ENCODE measurements at regions not wholly inside any gene's neighbourhood (a gene's known extent, or its start where the extent isn't known, plus 50 kb on each side); places are given as distances from the start of the nearest gene placed in this dataset.
"Not testable (repeated sequence)": the region's sequence is repeated elsewhere in the genome, so short reads cannot be mapped to it uniquely, and the experiment has no call there.

DNA sequence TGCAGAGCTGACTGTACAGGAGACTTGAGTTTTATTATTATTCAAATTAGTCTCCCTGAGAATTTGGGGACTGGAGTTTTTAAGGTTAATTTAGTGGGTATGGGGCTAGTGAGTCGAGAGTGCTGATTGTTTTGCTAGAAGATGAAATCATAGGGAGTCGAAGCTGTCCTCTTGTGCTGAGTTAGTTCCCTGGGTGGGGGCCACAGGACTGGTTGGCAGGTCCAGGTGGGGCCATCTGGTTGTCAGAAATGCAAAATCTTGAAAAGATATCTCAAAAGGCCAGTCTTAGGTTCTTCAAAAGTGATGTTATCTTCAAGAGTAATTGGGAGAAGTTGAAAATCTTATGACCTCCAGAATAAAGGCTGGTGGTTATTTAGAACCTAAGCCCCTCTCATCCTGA is 267.3 kb downstream of the MYCN start:
- FAIRE-seq: no peak
- DNase-seq (ENCODE audit: low spot score): no peak

DNA sequence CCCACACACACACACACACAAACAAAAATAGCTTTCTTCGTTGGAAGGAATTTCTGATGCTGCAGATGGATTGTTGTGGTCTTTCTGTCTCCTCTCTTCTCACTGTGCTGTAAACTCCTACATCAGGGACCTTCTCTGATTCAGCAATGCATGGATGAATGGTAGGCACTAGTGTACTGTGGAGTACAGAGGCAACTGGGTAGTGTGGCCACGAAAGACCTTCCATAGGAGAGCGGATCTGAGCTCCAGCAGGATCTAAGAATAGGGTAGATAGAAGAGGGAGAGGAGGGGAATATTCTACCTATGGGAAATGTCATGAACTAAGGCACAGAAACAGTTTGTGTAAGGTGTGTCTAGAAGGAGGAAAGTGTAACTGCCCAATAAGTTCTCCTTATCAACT is 266.8 kb downstream of the MYCN start:
- DNase-seq (ENCODE audit: low spot score) (no peak), FAIRE-seq (no peak)

DNA sequence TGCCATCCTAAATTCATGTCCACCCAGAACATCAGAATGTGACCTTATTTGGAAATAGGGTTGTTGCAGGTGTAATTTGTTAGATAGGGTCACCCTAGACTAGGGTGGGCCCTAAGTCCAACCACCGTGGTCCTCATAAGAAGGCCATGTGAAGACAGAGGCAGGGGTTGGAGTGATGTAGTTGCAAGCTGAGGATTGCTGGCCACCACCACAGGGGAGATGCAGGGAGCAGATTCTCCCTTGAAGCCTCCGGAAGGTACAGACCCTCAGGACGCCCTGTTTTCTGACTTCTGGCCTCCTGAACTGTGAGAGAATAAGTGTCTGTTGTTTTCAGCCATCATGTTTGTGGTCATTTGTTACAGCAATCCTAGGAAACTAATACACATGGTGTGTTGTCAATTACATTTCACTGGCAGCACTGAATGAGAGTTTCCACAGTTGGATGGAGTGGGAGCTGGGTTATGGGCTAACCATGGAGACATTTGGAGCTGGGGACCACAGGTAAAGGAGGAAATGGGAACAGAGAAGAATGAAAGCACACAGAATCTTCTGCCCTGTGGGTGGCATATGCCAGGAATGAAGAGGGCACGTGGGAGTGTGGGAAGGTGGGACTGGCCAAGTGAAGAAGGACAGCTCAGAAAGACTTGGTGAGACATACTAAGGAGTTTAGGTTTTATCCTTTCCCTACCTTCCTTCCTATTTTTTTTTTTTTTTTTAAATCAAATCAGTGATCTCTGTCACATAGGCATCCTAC is 266.0 kb downstream of the MYCN start:
- FAIRE-seq (no peak), DNase-seq (ENCODE audit: low spot score) (no peak)

DNA sequence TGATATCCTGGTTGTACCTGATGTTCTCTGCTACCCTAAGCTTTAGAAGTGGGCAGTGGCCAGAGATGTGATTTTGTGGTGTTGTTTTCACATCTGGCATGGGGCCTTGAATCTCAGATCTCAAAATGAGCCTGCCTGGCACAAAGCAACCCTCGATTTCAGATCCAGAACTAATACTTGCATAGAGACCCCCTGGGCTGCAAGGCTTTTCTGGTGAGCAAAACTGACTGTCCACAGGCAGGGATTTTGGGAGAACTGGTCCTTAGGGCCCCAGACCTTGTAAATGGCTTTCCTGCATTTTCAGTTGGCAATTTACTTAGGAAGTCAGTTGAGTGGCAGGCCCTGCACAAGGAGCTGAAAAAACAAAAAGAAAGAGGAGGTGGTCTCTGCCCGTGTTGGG is 265.3 kb downstream of the MYCN start:
- FAIRE-seq: no peak
- DNase-seq (ENCODE audit: low spot score): no peak

DNA sequence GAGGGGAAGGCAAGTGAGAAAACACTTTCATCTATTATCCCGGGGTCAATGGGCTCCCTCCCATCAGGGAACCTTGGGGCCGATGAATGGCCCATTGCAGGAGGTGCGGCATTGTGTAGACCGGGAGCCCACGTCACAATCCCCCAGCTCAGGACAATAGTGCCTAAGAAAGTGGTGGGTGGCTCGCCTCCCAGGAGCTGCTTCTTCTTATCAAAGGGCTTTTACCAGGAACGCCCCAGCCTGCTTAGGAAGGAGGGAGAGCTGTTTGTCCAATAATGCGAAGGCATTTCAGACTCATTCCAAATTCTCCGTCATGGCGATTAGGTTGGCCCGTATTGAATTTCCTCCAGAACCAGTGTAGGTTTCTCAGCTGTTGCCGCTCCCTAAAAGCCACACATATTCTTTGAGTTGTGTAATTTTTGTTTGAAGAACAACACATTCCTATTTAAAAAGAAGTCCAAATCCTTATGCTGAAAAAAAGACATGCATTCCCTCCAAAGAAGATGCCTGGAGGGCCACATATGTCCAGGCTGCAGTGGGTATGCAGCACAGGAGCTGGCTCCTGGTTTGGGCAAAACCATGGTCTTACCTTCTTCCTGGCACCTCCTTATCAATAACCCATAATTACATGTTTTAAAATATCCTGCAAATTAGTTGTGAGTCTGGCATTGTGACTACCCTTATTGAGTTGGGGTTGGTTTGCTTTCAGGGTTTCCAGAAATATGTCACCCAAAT is 264.7 kb downstream of the MYCN start:
- no peak for DNase-seq (ENCODE audit: low spot score)
- FAIRE-seq: no peak

DNA sequence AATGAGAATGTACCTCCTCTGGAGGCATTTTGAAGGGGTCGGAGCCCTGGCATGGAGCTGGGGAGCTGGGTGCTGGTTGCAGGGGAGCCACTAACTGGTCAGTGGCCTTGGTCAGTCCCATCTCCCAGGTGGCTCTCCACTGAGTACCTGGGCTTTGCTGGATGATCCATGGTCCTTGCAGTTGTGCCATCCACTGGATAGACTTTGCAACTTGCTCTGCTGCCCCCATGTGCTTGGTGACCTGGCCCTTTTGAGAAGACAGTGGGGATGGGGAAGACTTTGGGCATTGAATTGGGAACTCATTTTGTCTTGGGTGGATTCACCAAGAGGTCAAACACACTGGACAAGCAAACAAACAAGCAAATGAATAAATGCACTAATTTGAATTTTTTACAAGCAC is 263.9 kb downstream of the MYCN start:
- FAIRE-seq (no peak), DNase-seq (ENCODE audit: low spot score) (no peak)

DNA sequence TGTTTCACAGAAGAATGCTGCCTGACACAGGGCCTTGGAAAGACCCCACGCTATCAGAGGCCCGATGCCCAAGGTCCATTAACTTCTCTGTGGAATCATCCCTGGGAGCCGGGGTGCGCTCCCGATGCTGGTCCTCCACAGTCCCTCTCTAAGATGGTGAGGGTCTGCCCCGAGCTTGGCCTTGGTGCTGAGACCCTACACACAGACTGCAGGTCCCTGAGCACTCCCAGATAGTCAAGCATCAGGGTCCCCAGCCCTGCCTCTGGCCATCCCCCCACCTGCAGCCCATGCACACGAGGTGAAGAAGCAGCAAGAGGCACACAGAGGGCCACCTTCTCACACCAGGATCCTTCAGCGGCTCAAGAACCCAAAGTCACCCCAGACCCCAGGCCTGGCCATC is 263.3 kb downstream of the MYCN start:
- FAIRE-seq: no peak

DNA sequence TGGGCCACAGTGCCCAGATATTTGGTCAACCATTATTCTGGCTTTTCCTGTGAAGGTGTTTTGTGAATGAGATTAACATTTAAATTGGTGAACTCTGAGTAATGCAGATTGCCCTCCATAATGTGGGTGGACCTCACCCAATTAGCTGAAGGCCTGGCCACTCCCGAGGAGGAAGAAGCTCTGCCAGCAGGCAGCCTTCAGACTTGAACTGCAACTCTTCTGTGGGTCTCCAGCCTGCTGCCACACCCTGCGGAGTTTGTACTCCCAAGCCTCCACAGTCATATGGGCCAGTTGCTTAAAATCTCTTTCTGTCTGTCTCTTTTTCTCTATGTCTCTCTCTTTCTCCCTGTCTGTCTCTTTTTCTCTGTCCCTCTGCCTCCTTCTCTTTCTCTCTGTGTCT is 262.7 kb downstream of the MYCN start:
- DNase-seq (ENCODE audit: low spot score) (no peak), FAIRE-seq (no peak)

More for the DNA sequence above, 263.3 kb downstream of the MYCN start:
- no peak for DNase-seq (ENCODE audit: low spot score)

DNA sequence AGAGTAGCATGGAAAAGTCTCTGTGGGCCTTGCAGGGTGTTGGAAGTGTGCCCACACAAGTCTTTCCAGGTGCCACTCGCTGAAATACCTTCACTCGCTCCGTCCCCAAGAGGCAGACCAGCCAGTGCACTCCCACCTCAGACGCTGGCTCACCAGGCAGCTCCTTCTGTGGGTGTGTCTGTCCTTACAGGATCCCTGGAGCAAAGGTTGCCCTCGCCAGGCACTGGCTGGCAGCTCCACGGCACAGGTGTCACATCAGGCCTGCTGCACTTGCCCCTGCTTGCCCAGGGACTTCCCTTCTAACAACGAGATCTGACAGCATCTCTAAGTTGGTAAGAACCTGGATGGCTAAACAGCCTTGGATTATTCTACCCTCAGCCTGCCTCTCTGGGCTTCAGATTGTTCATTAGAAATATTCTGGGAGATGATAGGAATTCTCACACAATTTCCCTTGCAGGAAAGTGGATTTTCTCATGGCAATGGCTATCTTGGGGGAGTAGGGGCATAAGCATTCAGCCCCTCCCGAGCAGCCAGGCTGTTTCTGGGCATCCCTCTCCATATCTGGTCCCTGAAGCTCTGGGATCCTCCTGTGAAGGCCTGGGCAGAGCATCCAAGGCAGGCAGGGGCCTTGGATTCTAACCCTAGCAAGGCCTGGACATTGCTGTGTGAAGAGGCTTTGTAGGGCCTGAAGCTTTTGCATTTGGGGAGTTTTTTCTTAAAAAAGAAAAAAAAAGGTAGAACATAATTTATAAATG is 262.1 kb downstream of the MYCN start:
- FAIRE-seq (no peak), DNase-seq (ENCODE audit: low spot score) (no peak)

DNA sequence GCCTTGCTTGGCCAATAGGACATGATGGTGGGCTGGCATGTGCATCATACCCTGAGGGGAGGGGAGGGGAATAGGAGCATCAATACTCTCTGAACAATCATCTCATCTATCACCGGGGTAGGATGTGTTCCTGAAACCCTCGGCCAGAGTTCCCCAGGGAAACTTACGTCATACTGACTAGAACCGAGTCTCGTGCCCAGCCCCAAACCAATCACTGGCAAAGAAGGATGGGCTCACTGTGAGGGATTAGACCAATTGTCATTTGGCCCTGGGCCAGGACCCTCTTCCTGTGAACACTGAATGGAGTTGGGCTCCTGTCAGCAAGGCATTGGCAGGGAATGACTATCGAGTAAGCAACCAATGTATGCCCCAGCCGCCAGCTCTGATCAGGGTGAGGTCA is 261.5 kb downstream of the MYCN start:
- no peak for FAIRE-seq
- DNase-seq (ENCODE audit: low spot score): no peak

DNA sequence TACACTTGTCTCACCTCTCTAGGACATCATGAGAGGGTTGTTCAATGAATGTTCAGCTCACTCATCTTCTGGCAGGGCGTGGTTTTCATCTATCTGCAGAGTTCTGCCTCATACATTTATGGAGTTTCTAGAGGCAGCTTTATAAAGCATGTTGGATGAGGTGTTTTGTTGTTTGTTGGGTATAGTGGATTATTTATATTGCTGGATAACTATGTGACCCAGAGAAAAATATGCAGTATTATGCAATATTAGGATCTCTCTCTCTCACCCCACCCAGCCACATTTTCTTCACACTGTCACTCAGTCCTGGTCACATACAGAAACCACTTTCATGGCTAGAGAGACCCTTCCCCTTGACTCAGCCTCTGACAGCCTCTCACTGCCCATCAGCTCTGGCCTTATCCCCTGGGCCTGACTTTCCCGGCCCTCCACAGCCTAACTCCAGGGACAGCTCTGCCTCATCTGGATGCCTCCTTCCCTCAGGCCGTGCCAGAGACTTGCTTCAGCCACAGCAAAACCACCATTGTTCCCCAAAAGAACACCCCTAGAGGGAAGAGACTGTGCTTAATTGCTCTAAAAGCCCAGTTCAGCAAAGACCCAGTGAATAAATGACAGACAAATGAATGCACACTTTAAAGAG is 260.3 kb downstream of the MYCN start:
- no peak for DNase-seq (ENCODE audit: low spot score)
- FAIRE-seq: no peak

DNA sequence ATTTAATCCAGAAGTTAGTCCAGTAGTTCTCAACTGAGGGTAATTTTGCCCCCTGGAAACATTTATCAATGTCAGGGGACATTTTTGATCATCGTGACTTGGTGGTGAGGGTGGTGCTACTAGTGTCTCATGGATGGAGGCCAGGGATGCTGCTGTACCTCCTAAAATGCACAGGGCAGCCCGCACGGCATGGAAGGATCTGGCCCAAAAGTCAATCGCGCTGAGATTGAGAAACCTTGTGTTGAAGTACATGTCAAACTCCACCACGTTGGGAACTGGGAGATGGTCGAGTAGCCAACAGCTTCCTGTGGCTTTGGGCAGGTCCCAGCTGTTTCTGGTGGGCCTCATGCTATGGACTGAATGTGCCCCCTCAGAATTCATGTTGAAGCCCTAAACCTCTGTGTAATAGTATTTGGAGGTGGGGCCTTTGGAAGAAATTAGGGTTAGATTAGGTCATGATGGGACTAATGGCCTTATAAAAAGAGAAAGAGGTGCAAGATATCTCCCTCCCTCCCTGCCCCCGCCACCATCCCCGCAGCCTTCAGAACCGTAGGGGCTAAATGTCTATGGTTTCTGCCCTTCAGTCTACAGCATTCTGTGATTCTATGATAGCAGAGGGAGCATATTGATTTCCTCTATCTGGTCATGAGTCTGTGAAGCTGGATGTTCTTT is 259.7 kb downstream of the MYCN start:
- FAIRE-seq (no peak), DNase-seq (ENCODE audit: low spot score) (no peak)

DNA sequence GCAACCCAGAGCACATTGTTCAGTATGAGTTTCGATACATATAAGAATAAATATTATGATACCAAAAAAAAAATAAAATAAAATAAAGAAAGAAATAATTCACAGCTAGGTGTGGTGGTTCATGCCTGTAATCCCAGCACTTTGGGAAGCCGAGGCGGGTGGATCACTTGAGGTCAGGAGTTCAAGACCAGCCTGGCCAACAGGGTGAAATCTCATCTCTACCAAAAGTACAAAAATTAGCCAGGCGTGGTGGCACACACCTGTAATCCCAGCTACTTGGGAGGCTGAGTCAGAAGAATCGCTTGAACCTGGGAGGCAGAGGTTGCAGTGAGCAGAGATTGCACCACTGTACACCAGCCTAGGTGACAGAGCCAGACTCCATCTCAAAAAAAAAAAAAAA is 258.9 kb downstream of the MYCN start:
- not testable (repeated sequence) for DNase-seq (ENCODE audit: low spot score); FAIRE-seq

DNA sequence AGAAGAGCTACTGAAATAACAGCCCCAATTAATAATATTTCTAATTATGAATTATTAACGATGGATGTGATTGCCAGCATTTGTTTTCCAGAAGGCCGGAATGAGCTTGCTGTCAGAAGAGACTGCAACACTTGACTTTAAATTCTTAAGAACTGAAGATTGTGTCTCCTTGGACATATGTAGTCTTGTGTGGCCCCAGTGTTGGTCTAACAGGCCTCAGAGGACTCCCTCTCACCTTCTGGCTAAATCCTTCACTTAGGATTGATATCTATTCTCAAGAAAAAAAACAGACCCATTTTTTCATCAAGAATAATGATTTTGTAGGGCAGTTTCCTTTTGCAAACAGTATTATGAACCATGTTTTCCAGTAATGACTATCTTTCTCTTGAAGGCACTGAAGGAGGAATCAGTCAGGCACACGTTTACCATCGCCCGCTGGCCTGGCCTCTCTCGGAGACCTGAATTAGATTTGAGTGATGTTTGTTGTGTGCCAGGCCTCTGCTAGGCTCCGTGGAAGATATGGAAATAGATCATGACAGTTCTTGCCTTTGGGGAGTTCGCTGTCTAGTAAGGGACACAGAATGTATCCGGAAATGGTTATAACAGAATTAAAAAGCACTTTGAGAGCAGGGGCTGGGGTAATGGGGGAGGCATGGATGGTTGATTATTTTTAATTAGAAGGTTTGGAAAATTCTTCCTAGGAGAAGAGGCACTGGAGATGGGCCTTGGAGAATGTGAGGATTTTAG is 258.0 kb downstream of the MYCN start:
- FAIRE-seq: no peak
- DNase-seq (ENCODE audit: low spot score): no peak

DNA sequence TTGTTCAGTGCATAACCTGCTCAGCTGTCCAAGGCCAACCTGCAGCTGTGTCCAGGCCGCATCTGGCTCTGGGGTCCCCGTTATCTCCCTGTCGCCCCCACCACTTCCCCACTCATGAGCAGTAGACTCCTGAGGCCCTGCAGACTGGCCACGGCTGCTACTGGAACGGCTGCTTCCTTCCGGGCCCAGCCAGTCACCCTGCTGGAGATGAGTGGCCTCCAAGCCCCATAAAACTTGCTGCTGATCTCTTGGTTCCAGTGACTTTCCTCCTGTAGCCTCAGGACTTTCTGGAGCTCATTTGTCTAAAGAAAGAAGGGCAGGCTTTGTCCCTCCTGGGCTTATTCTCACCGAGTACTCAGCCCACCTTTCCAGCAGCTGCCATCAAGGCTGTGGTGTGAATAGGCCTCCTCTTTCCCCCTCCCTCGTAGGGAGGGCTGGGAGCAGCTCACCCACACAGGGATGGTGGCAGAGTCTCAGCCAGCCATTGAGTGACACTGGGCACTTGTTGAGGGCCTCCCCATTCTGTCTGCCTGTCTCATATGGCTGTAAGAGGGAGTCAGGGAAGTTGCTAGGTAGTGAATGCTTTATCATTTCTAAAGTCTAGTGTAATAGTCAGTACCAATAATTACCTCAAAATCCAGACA is 257.3 kb downstream of the MYCN start:
- FAIRE-seq: no peak
- DNase-seq (ENCODE audit: low spot score): no peak

DNA sequence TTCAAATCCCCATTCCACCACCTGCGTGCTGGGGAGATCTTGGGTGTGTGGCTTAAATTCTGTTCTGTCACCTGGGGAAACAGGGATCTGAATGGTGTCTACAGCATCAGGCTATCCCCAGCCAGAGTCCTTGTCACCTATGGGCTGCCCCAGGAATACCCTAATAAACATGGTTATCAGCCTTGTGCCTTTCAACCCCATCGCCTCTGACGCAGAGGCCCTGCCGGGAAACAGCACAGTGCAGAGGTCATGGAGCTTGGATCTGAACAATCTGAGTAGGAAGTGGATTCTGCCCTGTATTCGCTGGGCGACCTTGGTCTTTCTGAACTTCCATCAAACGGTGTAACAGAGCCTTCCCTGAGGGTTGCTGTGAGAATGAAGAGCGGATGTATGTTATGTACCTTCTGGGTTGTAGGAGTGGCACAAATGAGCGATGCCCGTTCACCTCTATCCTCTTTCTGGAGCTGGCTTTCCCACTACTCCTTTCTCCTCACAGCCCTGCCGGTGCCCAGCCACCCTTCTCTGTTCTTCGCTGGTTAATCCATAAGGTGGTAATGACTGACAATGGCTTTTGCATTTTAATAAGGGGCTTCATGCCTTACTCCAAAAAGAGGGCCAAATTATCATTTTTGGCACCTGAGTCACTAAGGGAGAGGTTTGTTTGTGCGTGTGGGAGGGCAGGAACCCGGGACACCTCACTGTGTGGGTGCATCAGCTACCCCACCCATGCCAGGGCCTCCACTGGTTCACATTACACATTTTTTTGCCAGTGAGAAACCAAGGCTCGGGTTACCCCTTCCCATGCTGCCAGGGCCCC is 256.5 kb downstream of the MYCN start:
- DNase-seq (ENCODE audit: low spot score) (no peak), FAIRE-seq (no peak)

DNA sequence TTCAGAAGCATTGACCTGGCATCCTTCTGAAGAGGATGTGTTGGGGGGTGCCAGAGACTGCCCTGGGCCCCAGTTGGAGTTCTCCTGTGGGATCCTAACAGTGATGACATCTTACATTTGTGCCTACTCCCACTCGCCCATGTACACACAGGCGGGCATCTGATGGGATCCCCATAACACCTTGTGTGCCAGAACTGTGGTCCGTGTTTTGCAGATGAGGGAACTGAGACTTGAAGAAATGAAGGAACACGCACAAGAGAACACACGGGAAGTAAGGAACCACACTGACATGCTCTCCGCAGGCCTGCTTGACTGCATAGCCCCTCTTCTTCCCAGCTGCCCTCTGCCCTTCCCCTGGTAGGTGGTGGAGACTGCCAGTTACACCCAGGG is 255.3 kb downstream of the MYCN start:
- FAIRE-seq (no peak), DNase-seq (ENCODE audit: low spot score) (no peak)

DNA sequence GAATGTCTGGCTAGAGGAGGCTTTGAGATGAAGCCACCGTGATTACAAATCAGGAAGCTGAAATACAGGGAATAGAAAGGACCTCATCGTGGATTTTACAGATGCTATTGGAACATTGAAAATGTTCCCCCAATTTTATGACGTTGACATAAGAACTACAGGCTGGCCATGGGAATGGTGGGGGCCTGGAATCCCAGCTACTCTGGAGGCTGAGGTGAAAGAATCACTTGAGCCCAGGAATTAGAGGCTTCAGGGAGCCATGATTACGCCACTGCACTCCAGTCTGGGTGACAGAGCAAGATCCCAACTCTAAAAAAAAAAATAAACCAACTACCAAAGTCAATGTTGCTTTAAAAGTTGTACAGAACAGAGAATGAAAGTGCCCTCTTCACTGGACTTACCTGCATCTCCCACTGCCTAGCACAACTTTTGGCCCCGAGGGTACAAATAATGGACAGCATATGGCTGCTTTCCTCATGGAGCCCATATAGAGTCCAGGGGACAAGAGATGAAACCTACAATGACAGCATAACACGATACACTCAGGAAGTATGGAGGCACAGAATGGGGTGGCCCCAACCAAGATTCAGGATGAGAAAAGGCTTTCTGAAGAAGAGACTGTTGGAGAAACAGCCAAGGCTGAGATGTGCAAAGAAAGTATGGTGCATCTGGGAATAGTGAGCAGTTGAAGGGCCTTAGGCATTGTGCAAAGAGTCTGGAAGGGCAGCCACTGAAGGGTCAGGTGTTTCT is 254.8 kb downstream of the MYCN start:
- FAIRE-seq (no peak), DNase-seq (ENCODE audit: low spot score) (no peak)

DNA sequence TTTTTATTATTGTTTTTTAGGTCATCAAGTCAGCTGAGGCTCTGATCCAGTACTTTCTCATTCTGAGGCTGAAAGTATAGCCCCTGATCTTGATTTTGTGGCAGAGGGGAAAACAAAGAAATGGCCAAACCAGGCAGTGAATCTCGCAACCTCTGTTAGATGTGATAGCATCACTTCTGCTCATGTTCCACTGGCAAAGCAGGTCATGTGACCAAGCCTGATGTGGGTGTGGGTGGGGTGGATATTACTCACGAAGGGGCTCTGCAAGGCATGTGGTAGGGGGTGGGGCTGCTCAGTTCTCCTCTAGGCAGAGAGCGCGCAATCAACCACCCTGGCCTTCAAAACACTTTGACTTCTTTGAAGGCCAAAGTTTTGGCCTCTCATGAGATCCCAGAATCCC is 254.2 kb downstream of the MYCN start:
- FAIRE-seq: no peak

More for the DNA sequence above, 254.2 kb downstream of the MYCN start:
- DNase-seq (ENCODE audit: low spot score): no peak
